ENCODE measurements at regions not wholly inside any gene's neighbourhood (a gene's known extent, or its start where the extent isn't known, plus 50 kb on each side); places are given as distances from the start of the nearest gene placed in this dataset.

DNA sequence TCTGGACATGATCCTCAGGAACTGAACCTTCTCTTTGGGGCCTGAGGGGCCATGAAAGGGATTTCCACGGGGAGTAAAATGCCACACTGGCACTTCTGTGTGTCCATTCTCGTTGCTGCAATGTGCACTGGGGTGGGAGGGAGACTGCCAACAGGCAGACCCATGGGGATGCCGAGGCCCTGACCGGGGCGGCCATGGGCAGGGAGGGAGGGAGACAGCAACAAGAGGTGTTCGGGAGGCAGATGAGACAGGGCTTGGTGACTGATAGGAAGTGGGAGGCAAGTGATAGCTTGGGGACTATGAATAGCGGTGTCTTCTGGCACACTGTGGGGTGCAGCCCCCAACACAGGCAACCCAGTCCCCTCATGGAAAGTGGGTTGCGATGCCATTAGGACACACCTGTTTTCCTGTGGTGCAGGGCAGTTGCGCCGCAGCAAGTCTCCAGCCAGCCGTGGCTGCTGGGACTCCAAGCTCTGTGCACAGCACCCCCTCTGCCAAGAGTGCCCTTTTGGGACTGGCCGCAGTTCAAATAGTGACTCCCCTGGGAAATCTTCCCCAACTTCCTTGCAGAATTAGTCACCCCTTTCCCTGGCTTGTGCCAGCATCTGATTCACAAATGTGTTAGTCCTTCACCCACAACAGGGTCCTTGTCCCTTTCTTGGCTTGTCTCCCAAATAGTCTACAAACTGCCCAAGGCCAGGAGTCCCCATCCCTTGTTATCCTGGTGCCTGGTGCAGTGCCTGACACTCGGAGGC lies 88.8 kb downstream of the CHST1 start:
- TF ChIP-seq EP300 (IDR thresholded peaks at IDR 0.05) = no peak
- TF ChIP-seq POLR2A (IDR thresholded peaks at IDR 0.05) = no peak
- TF ChIP-seq POLR2AphosphoS5 (IDR thresholded peaks at IDR 0.05) = no peak
- TF ChIP-seq, protein P1, sequence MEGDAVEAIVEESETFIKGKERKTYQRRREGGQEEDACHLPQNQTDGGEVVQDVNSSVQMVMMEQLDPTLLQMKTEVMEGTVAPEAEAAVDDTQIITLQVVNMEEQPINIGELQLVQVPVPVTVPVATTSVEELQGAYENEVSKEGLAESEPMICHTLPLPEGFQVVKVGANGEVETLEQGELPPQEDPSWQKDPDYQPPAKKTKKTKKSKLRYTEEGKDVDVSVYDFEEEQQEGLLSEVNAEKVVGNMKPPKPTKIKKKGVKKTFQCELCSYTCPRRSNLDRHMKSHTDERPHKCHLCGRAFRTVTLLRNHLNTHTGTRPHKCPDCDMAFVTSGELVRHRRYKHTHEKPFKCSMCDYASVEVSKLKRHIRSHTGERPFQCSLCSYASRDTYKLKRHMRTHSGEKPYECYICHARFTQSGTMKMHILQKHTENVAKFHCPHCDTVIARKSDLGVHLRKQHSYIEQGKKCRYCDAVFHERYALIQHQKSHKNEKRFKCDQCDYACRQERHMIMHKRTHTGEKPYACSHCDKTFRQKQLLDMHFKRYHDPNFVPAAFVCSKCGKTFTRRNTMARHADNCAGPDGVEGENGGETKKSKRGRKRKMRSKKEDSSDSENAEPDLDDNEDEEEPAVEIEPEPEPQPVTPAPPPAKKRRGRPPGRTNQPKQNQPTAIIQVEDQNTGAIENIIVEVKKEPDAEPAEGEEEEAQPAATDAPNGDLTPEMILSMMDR (IDR thresholded peaks at IDR 0.05) = no peak
- WGBS, 2 donors (ENCODE audit: low coverage in 1 of 2) = 0 to 60% methylated on average over 1 to 4 of the region's 13 CpGs
- Histone ChIP-seq H3K36me3 (no peaks in the 10 kb centered on the region), H3K27ac (no peak overlapping the region), H3K4me3 (no peak overlapping the region), H3K27me3 (peaks cover 78% of the 10 kb centered on the region), H3K9me3 (no peaks in the 10 kb centered on the region), H3K4me1 (no peaks in the 10 kb centered on the region)
- ATAC-seq = no peak

DNA sequence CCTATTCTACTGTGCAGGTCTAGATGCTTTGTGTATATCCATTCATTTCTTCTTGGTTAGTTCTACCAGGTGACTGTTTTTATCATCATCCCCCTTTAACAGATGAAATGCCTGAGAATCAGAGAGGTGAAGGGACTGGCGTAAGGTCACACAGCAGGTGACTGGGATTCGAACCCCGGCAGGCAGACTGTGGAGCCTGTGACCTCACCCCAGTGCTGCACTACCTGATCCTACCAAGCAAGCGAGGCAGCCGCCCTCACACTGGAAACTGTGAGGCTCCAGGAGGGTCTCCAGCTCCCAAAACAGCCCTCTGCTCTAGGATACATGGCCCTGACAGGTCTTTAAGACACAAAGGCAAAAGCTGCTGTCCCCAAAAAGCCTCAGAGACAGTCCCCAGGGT lies 91.7 kb downstream of the CHST1 start:
- no peak for ATAC-seq
- Histone ChIP-seq H3K27me3 (peaks cover 71% of the 10 kb centered on the region), H3K4me1 (no peaks in the 10 kb centered on the region), H3K4me3 (no peak overlapping the region), H3K9me3 (no peaks in the 10 kb centered on the region), H3K36me3 (no peaks in the 10 kb centered on the region), H3K27ac (no peak overlapping the region)
- TF ChIP-seq POLR2AphosphoS5 (IDR thresholded peaks at IDR 0.05) (no peak), EP300 (IDR thresholded peaks at IDR 0.05) (no peak), POLR2A (IDR thresholded peaks at IDR 0.05) (no peak)
- TF ChIP-seq, protein P1 (IDR thresholded peaks at IDR 0.05) = no peak
- 77% methylated on average over 3 of the region's 5 CpGs; no CpG with 5 or more reads in 1 of the 2 donors for WGBS, 2 donors (ENCODE audit: low coverage in 1 of 2)

DNA sequence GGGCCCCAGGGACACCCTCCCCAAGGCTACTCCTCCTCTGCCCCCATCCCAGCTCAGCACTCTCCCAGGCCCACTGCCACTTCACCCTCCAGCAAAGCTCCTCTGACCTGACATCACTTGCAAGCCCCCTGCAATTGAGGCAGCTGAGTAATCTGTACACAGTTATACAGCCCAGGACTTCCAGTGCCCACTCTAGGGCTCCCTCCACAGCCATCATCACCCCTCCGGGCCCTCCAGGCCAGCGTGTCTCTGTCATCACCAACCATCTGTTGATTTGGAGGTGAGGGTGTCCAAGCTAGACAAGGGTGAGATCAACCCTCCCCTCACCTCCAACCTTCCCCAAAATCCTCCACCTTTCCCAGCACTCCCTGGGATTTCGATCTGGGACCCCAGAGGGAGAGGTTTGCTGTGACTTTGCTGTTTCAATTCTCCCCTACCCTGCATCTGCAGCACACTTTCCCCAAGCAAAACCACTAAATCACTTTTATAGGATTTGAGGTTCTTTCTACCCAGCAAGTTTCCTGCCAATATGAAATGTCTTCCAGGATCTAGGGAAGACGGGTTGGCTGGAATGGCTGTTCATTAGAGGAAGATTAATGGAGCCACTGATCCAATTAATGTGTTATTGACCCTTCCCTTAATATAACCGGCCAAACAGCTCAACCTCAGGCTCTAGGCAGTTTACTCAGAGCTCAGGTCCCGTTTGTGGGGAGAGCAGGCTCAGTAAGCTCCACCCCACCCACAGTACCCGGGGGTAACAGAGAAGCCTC lies 92.9 kb downstream of the CHST1 start:
- Histone ChIP-seq H3K27ac (no peak overlapping the region), H3K27me3 (peaks cover 63% of the 10 kb centered on the region), H3K4me3 (no peak overlapping the region), H3K4me1 (no peaks in the 10 kb centered on the region), H3K9me3 (no peaks in the 10 kb centered on the region), H3K36me3 (no peaks in the 10 kb centered on the region)
- TF ChIP-seq POLR2AphosphoS5 (IDR thresholded peaks at IDR 0.05) (no peak), POLR2A (IDR thresholded peaks at IDR 0.05) (no peak), EP300 (IDR thresholded peaks at IDR 0.05) (no peak)
- TF ChIP-seq, protein P1 (IDR thresholded peaks at IDR 0.05) = no peak
- 58% methylated on average over 5 of the region's 7 CpGs; no CpG with 5 or more reads in 1 of the 2 donors for WGBS, 2 donors (ENCODE audit: low coverage in 1 of 2)
- no peak for ATAC-seq

DNA sequence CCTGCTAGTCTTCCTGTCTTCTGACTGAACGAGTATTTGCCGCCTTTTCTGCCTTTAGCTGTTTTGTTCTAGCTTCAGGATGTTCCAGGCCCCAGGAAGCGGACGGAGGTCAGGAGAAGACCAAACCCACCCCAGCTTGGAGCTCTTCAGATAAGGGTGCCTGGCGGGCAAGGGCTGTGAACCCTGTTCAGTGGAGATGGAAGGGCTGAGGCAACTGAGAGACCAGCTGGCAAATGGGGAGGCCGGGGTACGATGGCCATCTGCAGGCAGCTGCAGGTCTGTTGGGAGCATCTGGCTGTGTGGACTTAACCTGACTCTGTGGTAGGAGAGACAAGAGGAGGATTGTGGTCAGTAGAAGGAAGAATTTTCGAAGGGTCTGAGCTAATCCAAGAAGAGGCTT lies 95.6 kb downstream of the CHST1 start:
- ATAC-seq = no peak
- no peak for TF ChIP-seq POLR2A (IDR thresholded peaks at IDR 0.05)
- TF ChIP-seq, protein P1 (IDR thresholded peaks at IDR 0.05) = no peak
- TF ChIP-seq POLR2AphosphoS5 (IDR thresholded peaks at IDR 0.05) = no peak
- TF ChIP-seq EP300 (IDR thresholded peaks at IDR 0.05) = no peak
- no peaks in the 10 kb centered on the region for H3K9me3 ChIP-seq
- H3K27ac ChIP-seq = no peak overlapping the region
- peaks cover 51% of the 10 kb centered on the region for H3K27me3 ChIP-seq
- no peak overlapping the region for H3K4me3 ChIP-seq
- no peaks in the 10 kb centered on the region for H3K4me1 ChIP-seq
- no peaks in the 10 kb centered on the region for H3K36me3 ChIP-seq
- WGBS, 2 donors (ENCODE audit: low coverage in 1 of 2) = 59 to 94% methylated on average over 3 of the region's 8 CpGs

All from gastroesophageal sphincter (tissue), 4 donors.